IPS-15b (cell line): ENCODE measurements at regions not wholly inside any gene's neighbourhood (a gene's known extent, or its start where the extent isn't known, plus 50 kb on each side); places are given as distances from the start of the nearest gene placed in this dataset.
"Not testable (repeated sequence)": the region's sequence is repeated elsewhere in the genome, so short reads cannot be mapped to it uniquely, and the experiment has no call there.

ENCODE experiments used
- H3K27me3 ChIP-seq: one replicate; pipeline ENCODE4 v1.6.1; 2013; ENCODE audit warnings: low read length; ENCODE audit not compliant: control insufficient read depth, insufficient read depth
- H3K36me3 ChIP-seq: one replicate; pipeline ENCODE4 v1.6.1; 2013; ENCODE audit warnings: low read length; ENCODE audit not compliant: control insufficient read depth, insufficient read depth
- H3K4me1 ChIP-seq: one replicate; pipeline ENCODE4 v1.6.1; 2013; ENCODE audit warnings: mild to moderate bottlenecking, low read length; ENCODE audit not compliant: control insufficient read depth, insufficient read depth
- H3K4me3 ChIP-seq: one replicate; pipeline ENCODE4 v1.5.1; 2013; ENCODE audit warnings: low read depth, low read length
- H3K9ac ChIP-seq: one replicate; pipeline ENCODE4 v1.6.1; 2013; ENCODE audit warnings: low read depth, mild to moderate bottlenecking, low read length
- H3K9me3 ChIP-seq: one replicate; pipeline ENCODE4 v1.6.1; 2013; ENCODE audit warnings: mild to moderate bottlenecking, low read length; ENCODE audit not compliant: control insufficient read depth, insufficient read depth

- no peaks in the 10 kb centered on the region for H3K36me3 ChIP-seq
- H3K4me1 ChIP-seq = peaks cover 25% of the 10 kb centered on the region
- no peak overlapping the region for H3K4me3 ChIP-seq
- H3K9ac ChIP-seq = no peak overlapping the region
- H3K9me3 ChIP-seq = no peaks in the 10 kb centered on the region
- no peaks in the 10 kb centered on the region for H3K27me3 ChIP-seq
These were observed 121.0 kb upstream of the KRR1 start for GRCh38 chr12:75632442-75632841.

GRCh38 chr12:75631831-75632230 lies 120.4 kb upstream of the KRR1 start:
- Histone ChIP-seq H3K9me3 (no peaks in the 10 kb centered on the region), H3K4me1 (peaks cover 25% of the 10 kb centered on the region), H3K36me3 (no peaks in the 10 kb centered on the region), H3K9ac (no peak overlapping the region), H3K4me3 (no peak overlapping the region), H3K27me3 (no peaks in the 10 kb centered on the region)

- H3K36me3 ChIP-seq = no peaks in the 10 kb centered on the region
- H3K9ac ChIP-seq = no peak overlapping the region
- no peak overlapping the region for H3K4me3 ChIP-seq
- H3K27me3 ChIP-seq = no peaks in the 10 kb centered on the region
- H3K4me1 ChIP-seq = peaks cover 18% of the 10 kb centered on the region
- no peaks in the 10 kb centered on the region for H3K9me3 ChIP-seq
These were observed 118.7 kb upstream of the KRR1 start for GRCh38 chr12:75630091-75630490.

- Histone ChIP-seq H3K36me3 (no peaks in the 10 kb centered on the region), H3K9me3 (no peaks in the 10 kb centered on the region), H3K4me1 (peaks cover 7% of the 10 kb centered on the region), H3K9ac (no peak overlapping the region), H3K4me3 (no peak overlapping the region), H3K27me3 (no peaks in the 10 kb centered on the region)
These were observed 117.5 kb upstream of the KRR1 start for GRCh38 chr12:75628916-75629315.

GRCh38 chr12:75628511-75628910 lies 117.1 kb upstream of the KRR1 start:
- H3K9me3 ChIP-seq = no peaks in the 10 kb centered on the region
- H3K9ac ChIP-seq = no peak overlapping the region
- H3K4me3 ChIP-seq = no peak overlapping the region
- H3K27me3 ChIP-seq = no peaks in the 10 kb centered on the region
- H3K36me3 ChIP-seq = no peaks in the 10 kb centered on the region
- H3K4me1 ChIP-seq = peaks cover 3% of the 10 kb centered on the region

- H3K9ac ChIP-seq = no peak overlapping the region
- H3K4me3 ChIP-seq = no peak overlapping the region
- no peaks in the 10 kb centered on the region for H3K27me3 ChIP-seq
- no peaks in the 10 kb centered on the region for H3K4me1 ChIP-seq
- no peaks in the 10 kb centered on the region for H3K36me3 ChIP-seq
- no peaks in the 10 kb centered on the region for H3K9me3 ChIP-seq
These were observed 112.3 kb upstream of the KRR1 start for GRCh38 chr12:75623631-75624154.

- Histone ChIP-seq H3K9me3 (no peaks in the 10 kb centered on the region), H3K4me3 (no peak overlapping the region), H3K4me1 (no peaks in the 10 kb centered on the region), H3K9ac (no peak overlapping the region), H3K36me3 (no peaks in the 10 kb centered on the region), H3K27me3 (no peaks in the 10 kb centered on the region)
These were observed 111.1 kb upstream of the KRR1 start for GRCh38 chr12:75622492-75622891.

GRCh38 chr12:75614396-75614795 lies 103.0 kb upstream of the KRR1 start:
- not testable (repeated sequence) for H3K36me3 ChIP-seq

GRCh38 chr12:75613981-75614380 lies 102.6 kb upstream of the KRR1 start:
- Histone ChIP-seq H3K36me3 (no peaks in the 10 kb centered on the region), H3K27me3 (no peaks in the 10 kb centered on the region), H3K9me3 (no peaks in the 10 kb centered on the region), H3K4me3 (no peak overlapping the region), H3K9ac (no peak overlapping the region), H3K4me1 (no peaks in the 10 kb centered on the region)

More at GRCh38 chr12:75614396-75614795, 103.0 kb upstream of the KRR1 start:
- H3K4me1 ChIP-seq, H3K4me3 ChIP-seq, H3K9me3 ChIP-seq, H3K27me3 ChIP-seq, H3K9ac ChIP-seq: not testable (repeated sequence)

GRCh38 chr12:75611041-75611440 lies 99.6 kb upstream of the KRR1 start:
- Histone ChIP-seq H3K9me3 (no peaks in the 10 kb centered on the region), H3K4me1 (no peaks in the 10 kb centered on the region), H3K9ac (no peak overlapping the region), H3K27me3 (no peaks in the 10 kb centered on the region), H3K36me3 (no peaks in the 10 kb centered on the region), H3K4me3 (no peak overlapping the region)

GRCh38 chr12:75606956-75607355 lies 95.5 kb upstream of the KRR1 start:
- H3K36me3 ChIP-seq = no peaks in the 10 kb centered on the region
- H3K4me3 ChIP-seq = no peak overlapping the region
- H3K9me3 ChIP-seq = no peaks in the 10 kb centered on the region
- no peaks in the 10 kb centered on the region for H3K4me1 ChIP-seq
- H3K27me3 ChIP-seq = no peaks in the 10 kb centered on the region
- H3K9ac ChIP-seq = no peak overlapping the region

- Histone ChIP-seq H3K4me1 (no peaks in the 10 kb centered on the region), H3K9me3 (no peaks in the 10 kb centered on the region), H3K9ac (no peak overlapping the region), H3K4me3 (no peak overlapping the region), H3K27me3 (no peaks in the 10 kb centered on the region), H3K36me3 (no peaks in the 10 kb centered on the region)
These were observed 94.7 kb upstream of the KRR1 start for GRCh38 chr12:75606151-75606550.
